GM21825 (cell line): ENCODE measurements at regions not wholly inside any gene's neighbourhood (a gene's known extent, or its start where the extent isn't known, plus 50 kb on each side); places are given as distances from the start of the nearest gene placed in this dataset.

Experiments used
- ATAC-seq: cut with Tn5 transposase; IDR thresholded peaks from one replicate; pipeline ENCODE4 v1.9.1; 2021; ENCODE audit warnings: mild to moderate bottlenecking, moderate library complexity; ENCODE audit not compliant: unreplicated experiment

DNA sequence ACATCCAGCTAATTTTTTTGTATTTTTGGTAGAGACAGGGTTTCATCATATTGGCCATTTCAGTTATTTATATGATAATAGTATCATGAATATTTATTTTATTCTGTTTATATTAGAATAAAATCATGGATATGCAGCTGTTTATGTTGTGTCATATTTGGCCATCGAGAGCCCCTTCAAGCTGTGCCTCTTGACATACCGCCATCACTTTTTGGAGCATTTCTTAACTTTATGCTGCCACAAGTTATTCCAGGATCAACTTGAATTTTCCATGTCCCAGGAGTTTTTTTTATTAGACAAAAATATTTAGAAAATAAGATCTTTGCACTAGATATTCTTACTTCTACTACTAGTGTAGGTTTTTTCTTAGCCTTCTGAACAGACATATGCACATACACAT is 1067.0 kb upstream of the LRRTM3 start:
- no peak for ATAC-seq

DNA sequence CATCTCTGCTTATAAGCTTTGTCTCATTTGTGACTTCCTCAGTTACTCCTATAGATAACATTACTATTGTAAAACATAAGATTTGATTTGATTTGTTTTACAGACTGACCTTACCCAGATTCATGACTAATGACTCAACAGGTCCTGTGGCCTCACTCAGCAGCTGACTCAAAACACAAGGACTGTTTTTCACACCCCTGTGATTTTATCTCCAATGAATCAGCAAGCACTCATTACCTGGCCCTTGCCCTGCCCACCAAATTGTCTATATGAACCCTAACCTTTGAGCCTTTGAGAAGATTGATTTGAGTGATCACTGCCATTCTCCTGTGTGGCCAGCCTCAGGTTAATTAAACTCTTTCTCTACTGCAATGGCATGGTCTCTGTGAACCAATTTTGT is 1064.6 kb upstream of the LRRTM3 start:
- peak; percentile 80 for ATAC-seq
